Renal cortex interstitium (tissue), 11 donors: ENCODE measurements at regions not wholly inside any gene's neighbourhood (a gene's known extent, or its start where the extent isn't known, plus 50 kb on each side); places are given as distances from the start of the nearest gene placed in this dataset.

Source experiments
- DNase-seq, 11 donors: peaks; one replicate each; pipeline ENCODE4 v3.0.0-alpha.2; 2013; ENCODE audit warnings: low read depth in 9 of 11, low spot score in 4 of 11; ENCODE audit errors: extremely low read depth in 1 of 11

- no peak for DNase-seq
These were observed 114.9 kb upstream of the RAB27B start for GRCh38 chr18:54713386-54713785.

GRCh38 chr18:54714851-54715250 is 113.4 kb upstream of the RAB27B start:
- DNase-seq = no peak

- DNase-seq = no peak
These were observed 111.7 kb upstream of the RAB27B start for GRCh38 chr18:54716586-54716985.

GRCh38 chr18:54717673-54718407 is 110.4 kb upstream of the RAB27B start:
- peak in 2 of 11 donors; percentile 4 to 10 for DNase-seq

- no peak for DNase-seq
These were observed 109.9 kb upstream of the RAB27B start for GRCh38 chr18:54718408-54718773.

- DNase-seq = no peak
These were observed 107.7 kb upstream of the RAB27B start for GRCh38 chr18:54720620-54721019.

- DNase-seq = no peak
These were observed 102.1 kb upstream of the RAB27B start for GRCh38 chr18:54726143-54726542.

GRCh38 chr18:54734059-54734458 is 94.2 kb upstream of the RAB27B start:
- no peak for DNase-seq

GRCh38 chr18:54736981-54737380 is 91.3 kb upstream of the RAB27B start:
- DNase-seq = no peak

- DNase-seq = no peak
These were observed 90.3 kb upstream of the RAB27B start for GRCh38 chr18:54737986-54738385.

GRCh38 chr18:54739476-54739875 is 88.8 kb upstream of the RAB27B start:
- no peak for DNase-seq

- DNase-seq = no peak
These were observed 88.0 kb upstream of the RAB27B start for GRCh38 chr18:54740136-54740846.

GRCh38 chr18:54742120-54742519 is 86.2 kb upstream of the RAB27B start:
- DNase-seq = no peak

- peak in 1 of 11 donors; percentile 2 for DNase-seq
These were observed 85.3 kb upstream of the RAB27B start for GRCh38 chr18:54742659-54743604.

GRCh38 chr18:54743605-54743995 is 84.7 kb upstream of the RAB27B start:
- no peak for DNase-seq

- DNase-seq = no peak
These were observed 79.0 kb upstream of the RAB27B start for GRCh38 chr18:54749291-54749690.

GRCh38 chr18:54750350-54750749 is 77.9 kb upstream of the RAB27B start:
- DNase-seq = no peak

- DNase-seq = no peak
These were observed 76.1 kb upstream of the RAB27B start for GRCh38 chr18:54752185-54752584.

GRCh38 chr18:54755456-54755855 is 72.8 kb upstream of the RAB27B start:
- no peak for DNase-seq

- DNase-seq = no peak
These were observed 65.9 kb upstream of the RAB27B start for GRCh38 chr18:54762386-54762785.
